ENCODE measurements at regions not wholly inside any gene's neighbourhood (a gene's known extent, or its start where the extent isn't known, plus 50 kb on each side); places are given as distances from the start of the nearest gene placed in this dataset.

GRCh38 chr1:106465666-106466065 is 590.8 kb upstream of the PRMT6 start (continued):
- TF ChIP-seq TEF (CRISPR knock-in tag; IDR thresholded peaks at IDR 0.05) (no peak), TFE3 (CRISPR knock-in tag; IDR thresholded peaks at IDR 0.05) (no peak)
- TF ChIP-seq, protein P1, sequence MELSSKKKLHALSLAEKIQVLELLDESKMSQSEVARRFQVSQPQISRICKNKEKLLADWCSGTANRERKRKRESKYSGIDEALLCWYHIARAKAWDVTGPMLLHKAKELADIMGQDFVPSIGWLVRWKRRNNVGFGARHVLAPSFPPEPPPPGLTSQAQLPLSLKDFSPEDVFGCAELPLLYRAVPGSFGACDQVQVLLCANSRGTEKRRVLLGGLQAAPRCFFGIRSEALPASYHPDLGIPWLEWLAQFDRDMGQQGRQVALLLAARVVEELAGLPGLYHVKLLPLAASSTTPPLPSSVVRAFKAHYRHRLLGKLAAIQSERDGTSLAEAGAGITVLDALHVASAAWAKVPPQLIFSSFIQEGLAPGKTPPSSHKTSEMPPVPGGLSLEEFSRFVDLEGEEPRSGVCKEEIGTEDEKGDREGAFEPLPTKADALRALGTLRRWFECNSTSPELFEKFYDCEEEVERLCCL (CRISPR knock-in tag; IDR thresholded peaks at IDR 0.05; ENCODE audit: borderline replicate concordance): no peak

DNA sequence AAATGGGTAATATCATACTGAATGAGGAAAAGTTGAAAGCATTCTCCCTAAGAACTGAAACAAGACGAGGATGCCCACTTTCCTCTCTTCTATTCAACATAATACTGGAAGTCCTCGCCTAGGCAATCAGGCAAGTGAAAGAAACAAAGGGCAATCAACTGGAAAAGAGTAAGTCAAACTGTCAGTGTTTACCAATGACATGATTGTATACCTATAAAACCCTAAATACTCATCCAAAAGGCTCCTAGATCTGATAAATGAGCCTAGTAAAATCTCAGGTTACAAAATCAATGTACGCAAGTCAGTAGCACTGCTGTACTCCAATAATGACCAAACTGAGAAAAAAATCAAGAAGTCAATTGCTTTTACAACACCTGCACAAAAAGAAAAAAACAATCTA is 575.8 kb upstream of the PRMT6 start:
- H4K20me1 ChIP-seq (ENCODE audit: insufficient read depth, low read length): no peaks in the 10 kb centered on the region
- no peaks in the 10 kb centered on the region for H3K36me3 ChIP-seq (replicated peaks in 1 of 2; ENCODE audit: control insufficient read depth in 1 of 2, insufficient read depth in 2 of 2, low read length in 2 of 2)
- H3K79me2 ChIP-seq (ENCODE audit: insufficient read depth, low read length): no peaks in the 10 kb centered on the region
- BruUV-seq (replicated peaks): no TSS peak
- H3K27ac ChIP-seq (ENCODE audit: extremely low read length, insufficient read depth, low read length): no peak overlapping the region
- peaks cover 81% of the 10 kb centered on the region for H3K9me3 ChIP-seq (ENCODE audit: low read length)
- intact Hi-C loops (cut with micrococcal nuclease; ENCODE audit: unreplicated experiment) (no loop called here), in situ Hi-C loops (cut with HindIII; ENCODE audit: extremely low pct_ligation_motif_present, low pct_unique_long_range_greater_than_20kb) (no loop called here)
- ChIA-PET CTCF (ENCODE audit: low intra/inter-chr PET ratio, low total read pairs) (no interaction called here), POLR2A (no interaction called here)
- no peak overlapping the region for H3K9ac ChIP-seq (ENCODE audit: insufficient read depth, low read depth, low read length)
- 4% methylated on average over 3 of the region's 3 CpGs for WGBS (ENCODE audit: low lambda C conversion rate)
- no peak overlapping the region for H2AFZ ChIP-seq (ENCODE audit: low read length)
- H3K4me1 ChIP-seq (ENCODE audit: insufficient read depth, low read length): no peaks in the 10 kb centered on the region
- H3K27me3 ChIP-seq (ENCODE audit: control insufficient read depth in 1 of 2, insufficient read depth in 2 of 2, low read length in 2 of 2): no peaks in the 10 kb centered on the region
- TF ChIP-seq ZNF562 (CRISPR knock-in tag; IDR thresholded peaks at IDR 0.05; ENCODE audit: borderline replicate concordance) (no peak), MTF1 (CRISPR knock-in tag; IDR thresholded peaks at IDR 0.05) (no peak), ZMYM4 (CRISPR knock-in tag; IDR thresholded peaks at IDR 0.05) (no peak)
- FAIRE-seq (no peak), ATAC-seq (no peak), DNase-seq (ENCODE audit: low spot score) (no peak)
- H3K4me2 ChIP-seq (ENCODE audit: low read depth, low read length): no peak overlapping the region
- no peak overlapping the region for H3K4me3 ChIP-seq (replicated peaks in 1 of 3; ENCODE audit: insufficient read depth in 1 of 3, low read depth in 2 of 3, low read length in 3 of 3)
